PC-9 (cell line): ENCODE measurements at regions not wholly inside any gene's neighbourhood (a gene's known extent, or its start where the extent isn't known, plus 50 kb on each side); places are given as distances from the start of the nearest gene placed in this dataset.

ENCODE experiments used
- CTCF ChIP-seq: fragments of 200-600 bp; sonication (generic); conservative IDR thresholded peaks from 2 replicates; pipeline ENCODE4 v1.6.1; 2017; ENCODE audit warnings: mixed run types, antibody characterized with exemption, mild to moderate bottlenecking, moderate library complexity
- EZH2 ChIP-seq: fragments of 200-600 bp; sonication (generic); IDR thresholded peaks from 2 replicates; pipeline ENCODE4 v1.8.0; 2017; ENCODE audit warnings: antibody characterized with exemption, low read depth

- TF ChIP-seq CTCF (no peak), EZH2 (no peak)
Measured at GRCh38 chr3:107987036-107987939, 103.5 kb downstream of the CD47 start.
